Keratinocyte (primary cell): ENCODE measurements at regions not wholly inside any gene's neighbourhood (a gene's known extent, or its start where the extent isn't known, plus 50 kb on each side); places are given as distances from the start of the nearest gene placed in this dataset.

Experiments used
- DNase-seq: peaks from one replicate; pipeline ENCODE4 v3.0.0-alpha.2; 2011; ENCODE audit warnings: low read depth, missing footprints, low spot score
- FAIRE-seq: peaks from 2 replicates; lab custom pipeline; 2011; peaks lifted over from hg19 to GRCh38; lab: Jason Lieb, UNC
- H2AFZ ChIP-seq: 2 replicates; pipeline ENCODE4 v1.6.0; 2012; ENCODE audit warnings: low read length, control low read depth, inconsistent platforms; ENCODE audit not compliant: control insufficient read depth
- H3K27ac ChIP-seq: 2 replicates; pipeline ENCODE4 v1.5.1; 2011; ENCODE audit warnings: low read length; ENCODE audit not compliant: control insufficient read depth, insufficient read depth
- H3K27me3 ChIP-seq: 3 replicates; pipeline ENCODE4 v1.6.0; 2011; ENCODE audit warnings: low read length; ENCODE audit not compliant: control insufficient read depth, insufficient read depth; ENCODE audit errors: extremely low read depth
- H3K36me3 ChIP-seq, 2 experiments: 2 replicates in 1 of 2; 3 replicates in 1 of 2; pipeline ENCODE4 v1.5.1; 2011; ENCODE audit warnings: low read length in 2 of 2, mild to moderate bottlenecking in 1 of 2; ENCODE audit not compliant: control insufficient read depth in 2 of 2, insufficient read depth in 2 of 2; ENCODE audit errors: extremely low read depth in 1 of 2
- H3K4me1 ChIP-seq: 3 replicates; pipeline ENCODE4 v1.5.1; 2011; ENCODE audit warnings: low read length; ENCODE audit not compliant: control insufficient read depth, insufficient read depth; ENCODE audit errors: extremely low read depth
- H3K4me2 ChIP-seq: 3 replicates; pipeline ENCODE4 v1.6.0; 2011; ENCODE audit warnings: low read depth, low read length; ENCODE audit not compliant: control insufficient read depth, insufficient read depth; ENCODE audit errors: extremely low read depth
- H3K4me3 ChIP-seq, 3 experiments: fragments of 200-600 bp in 1 of 3; sonication (generic) in 1 of 3; 2 replicates in 2 of 3; 3 replicates in 1 of 3; pipeline ENCODE4 v1.5.1; 2011 to 2016; ENCODE audit warnings: low read length in 3 of 3, mild to moderate bottlenecking in 3 of 3, control low read depth in 2 of 3, inconsistent platforms in 1 of 3, low read depth in 1 of 3, mixed read lengths in 1 of 3, mixed run types in 1 of 3, moderate library complexity in 1 of 3; ENCODE audit not compliant: control insufficient read depth in 2 of 3, insufficient read depth in 2 of 3; ENCODE audit errors: extremely low read depth in 1 of 3
- H3K79me2 ChIP-seq: 2 replicates; pipeline ENCODE4 v1.6.0; 2012; ENCODE audit warnings: low read length; ENCODE audit not compliant: control insufficient read depth, insufficient read depth
- H3K9ac ChIP-seq: 3 replicates; pipeline ENCODE4 v1.6.0; 2011; ENCODE audit warnings: low read length; ENCODE audit not compliant: control insufficient read depth, insufficient read depth; ENCODE audit errors: extremely low read depth
- H3K9me1 ChIP-seq: 3 replicates; pipeline ENCODE4 v1.6.0; 2011; ENCODE audit warnings: low read length; ENCODE audit not compliant: control insufficient read depth, insufficient read depth; ENCODE audit errors: extremely low read depth
- H3K9me3 ChIP-seq: 2 replicates; pipeline ENCODE4 v1.5.1; 2012; ENCODE audit warnings: low read depth, low read length; ENCODE audit not compliant: control insufficient read depth
- H4K20me1 ChIP-seq: 3 replicates; pipeline ENCODE4 v1.6.0; 2011; ENCODE audit warnings: low read length; ENCODE audit not compliant: control insufficient read depth, insufficient read depth; ENCODE audit errors: extremely low read depth
- CTCF ChIP-seq, 3 experiments: IDR thresholded peaks in 1 of 3; conservative IDR thresholded peaks in 1 of 3; optimal IDR thresholded peaks in 1 of 3; 2 replicates in 2 of 3; 3 replicates in 1 of 3; pipeline versions ENCODE3 to v1.5.1; 2011; ENCODE audit warnings: low read length in 3 of 3, mild to moderate bottlenecking in 3 of 3, moderate library complexity in 2 of 3, control low read depth in 1 of 3, inconsistent platforms in 1 of 3; ENCODE audit not compliant: insufficient read depth in 2 of 3; ENCODE audit errors: extremely low read depth in 1 of 3
- EZH2 ChIP-seq: IDR thresholded peaks from one replicate; pipeline ENCODE4 v1.6.1; 2012; ENCODE audit warnings: inconsistent platforms, mild to moderate bottlenecking, low read length, moderate library complexity
- dilution Hi-C: fragments of 300-500 bp; cut with MboI; formaldehyde crosslinking; loops from one replicate; pipeline ENCODE4 v1.7.0; 2020; ENCODE audit warnings: low sequenced_read_pairs; ENCODE audit not compliant: extremely low pct_ligation_motif_present

DNA sequence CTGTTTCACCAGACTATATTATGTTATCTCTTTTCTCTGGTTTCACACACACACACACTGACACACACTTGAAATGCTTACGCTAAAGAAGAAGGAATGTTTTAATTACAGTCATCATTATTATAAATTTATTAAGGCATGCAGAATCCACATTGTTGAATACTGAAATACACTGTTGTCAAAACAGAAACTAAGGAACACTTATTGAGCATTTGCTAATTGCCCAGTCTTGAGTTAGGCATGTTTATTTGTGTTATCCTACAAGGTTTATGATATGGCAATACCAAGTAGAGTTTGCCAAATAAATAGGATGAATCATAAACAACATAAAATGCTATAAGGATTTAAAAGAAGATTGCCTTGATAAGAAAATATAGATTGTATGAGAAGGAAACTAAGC is 917.0 kb upstream of the PIK3C3 start:
- Histone ChIP-seq H3K4me2 (no peak overlapping the region), H2AFZ (no peak overlapping the region), H3K27ac (no peak overlapping the region), H3K4me3 (no peak overlapping the region), H3K9me3 (no peaks in the 10 kb centered on the region), H3K79me2 (no peaks in the 10 kb centered on the region), H3K36me3 (no peaks in the 10 kb centered on the region), H3K9me1 (no peaks in the 10 kb centered on the region), H3K27me3 (no peaks in the 10 kb centered on the region), H3K4me1 (no peaks in the 10 kb centered on the region), H3K9ac (no peak overlapping the region), H4K20me1 (no peaks in the 10 kb centered on the region)
- dilution Hi-C loops: no loop called here
- DNase-seq (no peak), FAIRE-seq (no peak)
- TF ChIP-seq EZH2 (no peak), CTCF (optimal IDR thresholded peaks at IDR 0.05 in 1 of 3, IDR thresholded peaks at IDR 0.05 in 1 of 3, conservative IDR thresholded peaks at IDR 0.05 in 1 of 3; ENCODE audit: extremely low read depth in 1 of 3, insufficient read depth in 2 of 3, low read length in 3 of 3) (no peak)

- H3K4me2 ChIP-seq: no peak overlapping the region
- no peaks in the 10 kb centered on the region for H3K36me3 ChIP-seq
- no peaks in the 10 kb centered on the region for H3K4me1 ChIP-seq
- no peak overlapping the region for H2AFZ ChIP-seq
- no peaks in the 10 kb centered on the region for H3K9me3 ChIP-seq
- no peak for FAIRE-seq
- H3K79me2 ChIP-seq: no peaks in the 10 kb centered on the region
- no peaks in the 10 kb centered on the region for H3K27me3 ChIP-seq
- H3K9ac ChIP-seq: no peak overlapping the region
- no peaks in the 10 kb centered on the region for H3K9me1 ChIP-seq
- H3K27ac ChIP-seq: no peak overlapping the region
- TF ChIP-seq EZH2: no peak
- TF ChIP-seq CTCF (optimal IDR thresholded peaks at IDR 0.05 in 1 of 3, IDR thresholded peaks at IDR 0.05 in 1 of 3, conservative IDR thresholded peaks at IDR 0.05 in 1 of 3; ENCODE audit: extremely low read depth in 1 of 3, insufficient read depth in 2 of 3, low read length in 3 of 3): no peak
- dilution Hi-C loops: no loop called here
- H4K20me1 ChIP-seq: no peaks in the 10 kb centered on the region
- no peak overlapping the region for H3K4me3 ChIP-seq
- DNase-seq: no peak
Measured at GRCh38 chr18:41036346-41036745, 918.7 kb upstream of the PIK3C3 start.
